Stimulated activated CD8-positive, alpha-beta memory T cell treated with anti-CD3 and anti-CD28 coated beads, Interleukin-7, amount 100 ng/mL, for 4 hours (primary cell): ENCODE measurements at regions not wholly inside any gene's neighbourhood (a gene's known extent, or its start where the extent isn't known, plus 50 kb on each side); places are given as distances from the start of the nearest gene placed in this dataset.

Source experiments
- DNase-seq, 2 donors: peaks; one replicate each; pipeline ENCODE4 v3.0.0-alpha.2; 2020; ENCODE audit warnings: low read depth in 2 of 2

DNA sequence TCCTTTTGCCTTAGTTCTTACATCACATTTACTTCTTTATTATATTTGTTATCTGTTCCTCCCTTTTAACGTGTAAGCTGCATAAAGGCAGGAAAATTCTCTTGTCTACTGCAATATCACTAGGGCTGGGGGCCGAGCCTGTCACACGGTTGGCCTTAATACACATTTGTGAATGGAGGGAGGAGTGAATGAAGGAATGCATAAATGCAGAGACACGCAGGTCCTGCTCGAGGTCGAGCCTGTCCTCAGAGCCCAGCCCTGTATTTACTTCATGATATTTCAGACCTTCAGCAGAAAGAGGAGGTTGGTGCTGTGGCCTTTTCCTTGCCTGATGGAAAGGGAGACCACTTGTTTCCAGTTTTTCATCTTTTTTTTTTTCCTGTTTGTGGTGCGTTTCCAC is 671.3 kb downstream of the PTPRU start:
- no peak for DNase-seq

DNA sequence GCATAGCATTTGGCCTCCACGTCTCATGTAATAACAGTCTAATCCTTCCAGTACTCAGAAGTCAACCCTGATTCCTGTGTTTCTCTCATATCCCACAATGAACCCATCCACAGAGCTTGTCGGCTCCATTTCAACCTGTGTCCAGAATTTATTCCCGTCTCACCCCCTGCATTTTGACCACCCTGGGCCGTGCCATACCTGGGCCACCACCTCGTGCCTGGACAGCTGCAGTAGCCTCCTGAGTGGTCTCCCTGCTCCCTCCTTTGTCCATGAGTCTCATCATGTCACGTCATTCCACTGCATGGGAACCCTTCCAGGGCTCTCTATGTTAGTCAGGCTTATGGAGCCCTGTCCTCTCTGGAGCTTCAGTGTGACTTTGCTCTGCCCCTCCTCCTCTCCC is 670.6 kb downstream of the PTPRU start:
- DNase-seq = no peak

DNA sequence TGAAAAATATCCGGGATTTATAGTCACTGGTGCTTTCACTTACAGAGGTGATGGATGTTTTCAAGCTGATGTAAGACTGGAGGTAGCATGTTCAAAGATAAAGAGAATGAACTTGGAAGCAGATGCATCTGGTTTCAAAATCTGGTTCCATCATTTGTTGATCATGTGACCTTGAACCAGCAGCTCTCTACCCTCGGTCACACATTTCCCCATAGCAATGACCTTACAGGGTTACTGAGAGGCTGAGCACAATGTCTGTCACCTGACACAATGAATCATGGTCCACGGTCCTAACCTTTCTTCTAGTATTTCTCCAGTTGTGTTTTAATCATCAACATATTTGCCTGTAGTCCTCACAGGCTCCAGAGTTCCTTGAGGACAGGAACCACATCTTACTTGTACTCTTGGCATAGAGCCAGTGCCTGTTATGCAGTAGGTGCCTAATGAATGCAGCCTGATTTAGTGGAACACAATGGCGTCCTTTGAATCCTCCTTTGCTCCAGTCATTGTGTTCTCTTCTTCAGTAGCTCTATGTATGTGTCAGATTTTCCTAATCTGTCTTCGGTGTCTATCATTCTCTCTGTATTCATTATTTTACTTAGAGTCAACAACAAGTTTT is 667.3 kb downstream of the PTPRU start:
- no peak for DNase-seq

DNA sequence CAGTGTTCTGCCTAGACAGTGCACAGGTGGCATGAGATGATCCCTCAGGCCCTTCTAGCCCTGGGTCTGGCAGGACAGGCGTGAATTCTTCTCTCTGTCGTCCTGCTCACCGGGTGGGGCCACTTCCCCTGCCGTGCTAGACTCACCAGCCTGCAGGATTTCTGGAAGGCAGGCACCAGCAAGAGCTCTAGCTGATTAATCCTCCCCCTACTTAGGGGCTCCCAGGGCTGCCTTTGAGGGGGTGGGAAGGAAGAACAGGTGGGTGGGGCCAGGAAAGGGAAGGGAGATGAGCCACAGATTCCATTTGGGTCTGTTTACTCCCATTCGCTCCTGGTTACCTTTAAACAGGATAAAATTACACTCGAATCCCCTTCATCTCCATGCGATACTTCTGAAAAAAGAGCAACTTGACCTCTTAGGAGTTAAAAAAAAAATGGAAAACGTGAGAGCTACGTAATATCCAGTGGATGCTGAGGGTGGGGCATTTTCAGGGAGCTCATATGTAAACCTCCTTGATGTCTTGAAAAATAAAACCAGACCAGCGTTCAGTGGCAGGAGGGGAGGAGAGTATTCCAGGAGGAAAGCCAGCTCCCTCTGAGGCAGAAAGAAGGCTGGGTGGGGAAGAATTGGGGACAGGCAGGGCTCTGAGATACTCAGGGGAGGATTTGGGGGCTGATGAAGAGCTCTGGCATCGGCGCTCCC is 665.5 kb downstream of the PTPRU start:
- DNase-seq = no peak

DNA sequence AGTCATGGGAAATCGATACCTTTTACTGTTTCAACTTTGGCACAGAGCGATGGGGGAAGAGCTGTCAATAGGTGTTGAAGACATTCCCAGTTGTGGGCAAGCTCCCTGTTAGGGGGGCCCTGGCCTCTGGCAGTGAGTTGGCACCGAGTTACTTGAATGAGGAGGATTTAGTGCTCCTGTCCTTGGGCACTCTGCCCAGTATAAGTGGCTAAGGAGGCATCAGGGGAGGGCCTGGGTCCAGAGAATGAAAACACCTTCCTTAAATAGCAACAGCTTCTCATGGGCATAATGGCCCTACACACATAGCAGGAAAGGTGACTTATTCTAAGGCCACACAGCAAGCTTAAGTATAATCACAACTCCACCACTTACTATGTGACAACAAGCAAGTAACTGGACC is 664.4 kb downstream of the PTPRU start:
- DNase-seq = no peak

DNA sequence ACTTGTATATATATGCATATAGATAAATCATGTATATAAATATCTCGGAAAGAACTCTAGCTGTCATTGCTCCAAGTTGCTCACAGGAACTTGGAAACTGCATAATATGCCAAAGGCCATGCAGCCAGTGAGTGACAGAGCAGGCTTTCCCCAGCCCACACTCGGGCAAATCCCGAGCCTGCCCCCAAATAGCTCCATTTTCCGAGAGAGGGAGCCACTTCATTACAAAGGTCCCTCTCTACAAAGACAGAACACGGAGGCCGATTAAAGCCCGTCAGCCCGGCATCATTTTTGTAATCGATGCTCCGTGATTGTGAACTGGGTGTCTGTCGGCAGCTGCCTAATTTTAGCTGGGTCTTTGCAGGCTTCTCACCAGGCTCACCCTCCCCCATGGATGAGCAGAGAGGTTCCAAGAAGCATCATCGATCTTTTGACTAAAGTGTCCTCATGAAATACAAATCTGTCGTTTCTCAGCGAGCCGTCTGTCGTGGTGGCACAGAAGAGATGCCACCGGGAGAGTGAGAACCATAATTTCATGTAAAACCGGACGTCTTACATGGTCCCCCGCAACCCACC is 663.9 kb downstream of the PTPRU start:
- no peak for DNase-seq

DNA sequence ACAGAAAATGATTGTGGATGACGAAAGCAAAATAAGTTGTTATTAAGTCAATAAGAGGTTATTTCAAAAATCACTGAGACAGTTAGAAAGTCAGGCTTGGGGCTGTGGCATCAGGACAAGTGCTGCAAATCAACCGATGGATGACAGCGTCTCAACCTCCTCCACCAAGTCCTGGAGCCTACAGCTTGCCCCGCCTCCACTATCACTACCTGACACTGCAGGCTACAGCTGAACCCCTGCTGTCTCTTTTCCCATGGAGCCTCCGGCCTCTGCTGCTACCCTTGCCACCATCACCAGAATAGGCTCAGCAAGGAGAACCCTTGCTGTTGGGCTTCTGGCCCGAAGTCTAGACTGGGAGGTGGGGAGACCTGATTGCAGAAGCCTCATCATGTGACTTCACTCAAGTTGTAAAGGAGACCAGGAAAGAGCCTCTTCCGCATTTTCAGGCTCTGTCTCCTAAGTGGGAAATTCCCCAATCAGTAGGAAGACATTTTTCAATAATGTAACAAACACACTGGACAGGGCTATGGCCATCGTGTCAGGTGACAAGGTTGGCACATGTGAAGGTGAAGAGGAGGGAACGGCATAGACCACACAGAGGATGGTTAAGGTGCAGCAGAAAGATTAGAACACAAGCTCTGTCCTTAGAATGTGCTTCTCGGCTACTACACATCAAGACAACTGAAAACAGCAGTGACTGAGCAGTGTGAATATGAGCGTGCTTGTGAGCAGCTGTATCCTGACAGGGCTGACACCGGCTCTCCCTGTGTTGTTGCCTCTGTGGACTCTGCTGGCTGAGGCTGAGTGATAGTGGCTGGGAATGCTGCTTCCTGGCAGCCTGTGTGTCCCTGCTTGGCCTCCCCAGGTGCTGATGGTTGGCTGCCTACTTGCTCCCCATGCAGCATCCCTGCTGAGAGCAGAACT is 660.7 kb downstream of the PTPRU start:
- DNase-seq = no peak

DNA sequence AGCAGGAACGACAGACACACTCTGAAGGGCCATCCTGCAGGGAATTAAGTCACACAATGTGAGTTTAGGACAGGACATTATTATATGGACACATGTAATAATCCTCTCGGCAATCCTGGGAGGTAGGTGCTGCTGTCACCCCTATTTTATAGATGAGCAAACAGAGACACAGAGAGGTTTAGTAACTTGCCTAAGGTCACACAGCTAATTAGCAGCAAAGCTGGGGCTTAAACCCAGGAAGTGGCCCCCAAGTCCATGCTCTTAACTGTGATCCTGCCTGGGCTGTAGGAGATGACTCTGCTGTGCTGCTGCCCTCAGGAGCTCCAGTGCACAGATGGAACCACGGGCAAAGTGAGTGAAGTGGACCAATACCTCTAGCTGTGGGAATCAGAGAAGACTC is 660.0 kb downstream of the PTPRU start:
- no peak for DNase-seq

DNA sequence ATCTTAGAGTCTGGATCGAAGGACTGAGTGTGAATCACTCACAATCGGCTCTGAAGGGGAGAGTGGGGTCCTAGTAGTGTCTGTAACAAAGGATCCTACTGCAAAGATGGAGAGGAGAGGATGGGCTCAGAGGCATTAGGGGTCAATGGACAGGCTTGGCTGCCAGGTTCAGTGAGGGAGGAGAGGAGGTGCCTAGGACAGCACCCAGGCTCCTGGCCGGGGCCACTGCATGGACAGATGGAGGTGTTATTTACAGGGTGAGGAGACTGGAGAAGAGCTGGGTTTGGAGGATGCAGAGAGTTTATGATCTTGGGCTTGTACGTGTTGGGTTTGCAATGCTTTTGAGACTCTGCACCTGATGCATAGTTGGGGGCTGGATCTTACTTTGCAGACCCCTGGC is 658.9 kb downstream of the PTPRU start:
- DNase-seq = no peak

DNA sequence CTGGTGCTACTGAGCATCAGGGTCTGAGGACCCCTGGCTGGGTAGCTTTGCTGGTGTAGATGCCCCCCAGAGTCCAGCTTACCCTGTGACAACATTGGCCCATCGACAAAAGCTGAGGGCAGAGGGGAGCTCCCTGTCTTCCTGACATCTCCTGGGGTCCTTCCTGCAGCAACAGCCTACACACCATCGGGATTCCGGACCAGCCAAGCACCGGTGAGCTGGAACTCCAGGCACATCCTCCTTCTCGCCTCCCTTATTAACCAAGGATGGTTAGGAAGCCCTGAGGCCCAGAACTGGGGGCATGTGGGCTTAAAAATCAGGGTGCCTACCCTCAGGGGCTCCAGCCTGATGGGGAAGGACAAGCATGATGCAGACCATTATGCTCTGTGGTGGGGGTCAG is 658.0 kb downstream of the PTPRU start:
- DNase-seq = no peak

DNA sequence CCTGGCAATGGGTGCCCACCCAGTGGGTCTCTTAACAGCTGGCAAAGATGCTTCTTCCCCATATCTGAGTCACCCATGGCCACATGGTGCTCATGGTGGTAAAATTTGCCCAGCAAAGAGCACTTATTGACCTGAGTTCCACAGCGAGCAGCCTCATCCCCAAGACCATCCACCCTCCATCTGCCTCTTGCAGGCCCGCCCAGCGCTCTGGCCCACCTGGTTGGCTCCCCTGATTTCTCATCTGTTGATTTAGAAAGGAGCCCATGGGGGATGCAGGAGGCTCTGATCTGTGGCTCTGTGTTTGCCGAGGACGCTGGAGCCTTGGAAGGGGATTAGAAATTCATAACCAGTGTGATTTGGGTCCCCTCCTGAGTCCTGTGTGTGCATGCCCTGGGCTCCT is 657.5 kb downstream of the PTPRU start:
- no peak for DNase-seq

DNA sequence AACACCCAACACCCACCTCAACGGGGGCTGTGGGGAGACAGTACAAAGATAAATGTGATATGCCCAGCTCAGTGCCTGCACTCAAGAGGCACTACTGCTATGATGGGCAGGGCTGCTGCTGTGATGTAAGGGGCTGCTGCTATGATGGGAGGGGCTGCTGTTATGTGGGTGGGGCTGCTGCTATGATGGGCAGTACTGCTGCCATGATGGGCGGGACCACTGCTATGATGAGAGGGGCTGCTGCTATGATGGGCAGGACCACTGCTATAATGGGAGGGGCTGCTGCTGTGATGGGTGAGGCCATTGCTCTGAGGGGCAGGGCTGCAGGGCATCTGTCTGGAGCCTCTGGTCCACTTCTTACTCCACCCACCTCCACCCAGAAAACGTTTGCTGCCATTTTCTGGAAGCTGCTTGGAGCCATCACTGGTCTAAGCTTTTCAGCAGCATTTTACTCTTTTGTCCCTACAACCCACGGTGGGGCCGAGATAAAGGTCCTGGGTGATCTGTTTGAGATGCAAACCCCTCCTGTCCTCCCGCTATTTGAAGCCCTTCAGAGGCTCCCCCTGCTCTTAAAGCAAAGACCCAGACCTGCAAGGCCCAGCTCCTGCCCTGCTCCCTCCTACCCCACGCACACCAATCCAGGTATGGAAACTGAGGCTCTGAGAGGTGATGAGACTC is 656.9 kb downstream of the PTPRU start:
- no peak for DNase-seq

DNA sequence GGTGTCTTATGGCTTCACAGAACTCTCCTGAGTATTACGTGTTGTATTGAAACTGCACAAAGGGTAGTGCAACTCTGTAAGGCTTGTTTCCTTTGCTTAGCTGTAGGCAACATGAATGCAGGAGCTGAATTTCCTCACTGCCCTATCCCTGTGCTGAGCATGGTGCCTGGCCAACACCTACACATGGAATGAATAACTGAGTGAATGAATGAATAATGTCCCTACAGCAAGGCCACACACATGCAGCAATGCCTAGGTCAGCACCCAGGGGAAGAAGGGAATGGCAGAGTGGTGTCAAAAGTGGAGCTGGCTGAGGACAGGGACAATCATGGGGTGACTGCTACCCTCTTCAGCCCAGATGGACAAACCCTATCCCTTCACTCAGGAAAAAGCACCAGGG is 655.9 kb downstream of the PTPRU start:
- no peak for DNase-seq

DNA sequence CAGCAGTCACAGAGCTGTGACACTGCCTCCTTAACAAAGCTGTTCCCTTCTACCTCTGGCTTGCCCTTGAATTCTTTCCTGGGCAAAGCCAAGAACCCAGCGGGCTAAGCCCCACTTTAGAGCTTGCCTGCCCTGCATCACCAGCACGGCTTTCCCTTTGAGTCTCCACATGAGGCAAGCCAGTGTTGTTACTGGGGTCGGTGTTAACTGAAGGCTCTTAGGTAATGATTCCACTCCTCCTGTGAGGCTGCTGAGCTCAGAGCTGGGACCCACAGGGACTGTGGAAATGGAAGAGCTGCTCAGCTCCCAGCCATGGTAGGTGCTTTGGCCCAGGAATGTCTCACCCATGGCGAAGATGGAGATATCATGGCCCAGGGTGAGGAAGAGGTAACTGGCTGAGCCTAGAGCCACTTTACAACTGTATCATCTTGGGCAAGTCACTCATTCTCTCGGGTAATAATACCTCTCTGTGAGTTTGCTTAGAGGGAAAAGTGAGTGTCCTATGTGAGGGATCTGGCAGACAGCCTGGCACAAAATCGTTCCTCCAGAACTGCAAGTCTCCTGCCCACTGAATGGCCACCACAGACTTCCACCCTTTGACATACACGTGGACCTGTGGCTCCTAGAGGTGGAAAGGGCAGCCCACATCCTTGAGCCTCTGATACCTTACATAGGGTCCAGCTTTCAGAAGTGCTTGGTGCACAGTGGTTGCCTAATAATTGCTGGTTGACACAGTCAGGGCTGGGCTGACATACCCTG is 654.1 kb downstream of the PTPRU start:
- no peak for DNase-seq

DNA sequence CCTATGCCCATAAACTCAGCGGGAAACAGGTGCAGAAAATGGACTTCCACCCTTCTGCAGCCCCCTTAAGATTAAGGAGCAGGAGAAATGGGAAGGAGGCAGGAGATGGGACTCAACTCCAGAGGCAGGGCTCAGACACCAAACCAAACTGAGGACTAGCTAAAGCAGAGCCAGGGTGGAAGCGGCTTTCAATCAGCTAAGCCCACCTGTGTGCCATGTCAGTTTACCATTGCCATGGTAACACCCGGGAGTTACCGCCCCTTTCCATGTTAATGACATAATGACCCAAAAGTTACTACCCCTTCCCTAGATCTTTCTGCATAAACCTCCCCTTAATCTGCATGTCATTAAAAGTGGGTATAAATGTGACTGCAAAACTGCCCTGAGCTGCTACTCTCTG is 653.5 kb downstream of the PTPRU start:
- no peak for DNase-seq

DNA sequence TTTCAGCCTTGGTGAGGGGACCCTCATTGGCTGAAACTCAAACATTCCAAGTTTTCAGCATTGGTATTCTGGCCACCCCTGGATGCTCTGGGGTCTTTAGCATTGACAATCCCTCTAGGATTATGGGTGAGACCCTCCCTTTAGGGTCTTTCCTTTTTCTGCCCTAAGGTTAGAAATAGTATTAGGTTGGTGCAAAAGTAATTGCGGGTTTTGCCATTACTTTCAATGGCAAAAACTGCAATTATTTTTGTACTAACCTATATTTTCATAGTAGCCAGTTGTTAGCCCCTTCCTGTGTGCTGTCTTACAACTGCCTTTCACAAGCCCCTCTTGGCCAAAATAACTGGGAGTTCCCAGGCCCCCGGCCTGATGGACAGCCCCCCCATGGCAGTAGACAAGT is 648.4 kb downstream of the PTPRU start:
- DNase-seq = no peak

DNA sequence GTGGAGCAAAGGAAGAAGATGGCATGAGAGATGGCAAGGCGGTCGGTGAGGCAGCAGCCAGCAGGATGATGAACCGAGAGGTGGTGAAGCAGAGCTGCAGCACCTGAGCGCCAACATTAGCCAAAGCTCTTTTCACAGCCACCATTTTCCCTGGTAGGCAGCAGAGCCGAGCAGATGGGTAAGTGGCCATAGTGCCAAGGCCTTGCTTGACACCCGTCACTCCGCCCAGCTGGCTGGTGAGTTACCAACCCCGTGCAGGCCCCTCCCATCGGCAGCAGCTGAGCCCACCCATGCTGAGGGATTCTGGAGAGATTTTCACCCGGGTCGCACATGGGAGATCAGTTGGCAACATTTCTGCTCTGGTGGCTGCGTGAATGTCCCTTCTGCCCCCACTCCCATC is 647.7 kb downstream of the PTPRU start:
- no peak for DNase-seq

DNA sequence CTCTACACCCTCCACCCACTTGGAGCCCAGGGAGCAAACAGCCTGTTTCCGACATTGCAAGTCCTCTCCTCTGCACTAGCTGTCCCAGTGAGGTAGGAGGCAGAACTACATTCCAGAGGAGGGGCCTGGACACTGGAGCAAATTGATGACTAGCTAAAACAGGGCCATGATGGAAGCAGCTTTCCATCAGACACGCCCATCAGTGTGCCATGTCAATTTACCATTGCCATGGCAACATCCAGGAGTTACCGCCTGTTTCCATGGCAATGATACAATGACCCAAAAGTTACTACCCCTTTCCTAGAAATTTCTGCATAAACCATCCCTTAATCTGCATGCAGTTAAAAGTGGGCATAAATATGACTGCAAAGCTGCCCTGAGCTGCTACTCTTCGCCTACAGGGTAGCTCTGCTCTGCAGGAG is 647.1 kb downstream of the PTPRU start:
- no peak for DNase-seq

DNA sequence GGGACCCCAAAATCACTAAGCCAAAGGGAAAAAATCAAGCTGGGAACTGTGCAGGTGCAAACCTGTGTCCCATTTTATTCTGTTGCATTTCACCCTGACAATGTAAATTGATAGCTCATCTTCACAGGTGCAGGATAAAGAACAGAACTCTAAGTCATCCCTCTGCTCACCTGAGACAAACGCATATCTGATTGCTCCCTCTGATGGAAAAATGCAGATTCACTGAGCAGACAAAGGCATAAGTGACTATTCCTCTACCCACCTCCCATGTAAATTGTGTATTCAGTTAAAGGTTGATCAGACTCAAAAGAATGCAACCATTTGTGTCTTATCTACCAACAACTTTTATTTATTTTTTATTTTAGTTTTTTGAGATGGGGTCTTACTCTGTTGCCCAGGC is 644.2 kb downstream of the PTPRU start:
- no peak for DNase-seq

DNA sequence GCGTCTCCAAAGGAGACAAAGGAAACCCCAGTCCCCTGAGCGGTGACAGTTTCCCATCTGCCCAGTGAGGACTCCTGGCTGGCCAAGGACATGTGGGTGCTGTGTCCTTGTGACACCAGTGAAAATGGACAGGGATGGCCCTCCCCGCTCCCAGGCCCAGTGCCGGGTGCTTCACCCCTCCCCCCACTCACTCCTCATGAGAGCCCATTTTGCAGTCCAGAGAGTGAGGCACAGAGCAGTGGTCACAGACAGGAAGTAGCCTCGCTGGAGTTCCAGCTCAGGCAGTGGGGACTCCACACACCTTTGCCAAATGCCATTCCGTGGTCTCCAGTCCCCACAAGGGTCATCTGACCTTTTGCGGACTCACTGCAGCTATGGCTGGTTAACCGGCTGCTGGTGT is 642.9 kb downstream of the PTPRU start:
- no peak for DNase-seq

DNA sequence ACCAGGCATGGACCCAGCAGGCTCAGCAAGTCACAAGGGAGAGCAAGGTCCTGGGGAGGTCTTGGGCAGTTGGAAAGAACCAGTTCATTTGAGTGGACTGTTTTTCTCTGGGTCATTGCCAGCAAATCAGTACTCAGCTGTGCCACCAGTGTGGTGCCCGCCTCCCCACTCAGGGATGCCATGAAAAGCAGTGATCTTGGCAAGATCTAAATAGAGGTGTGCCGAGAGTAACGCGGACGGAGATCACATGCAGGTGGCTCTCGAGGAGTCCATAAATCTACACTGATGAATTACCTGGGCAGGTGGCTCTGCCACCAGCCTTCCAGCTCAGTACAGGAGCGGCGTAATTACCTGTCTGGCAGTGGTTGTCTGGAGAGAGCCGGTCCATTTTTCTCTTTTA is 642.2 kb downstream of the PTPRU start:
- DNase-seq = no peak
